Spleen (tissue), 11 donors: ENCODE measurements at regions not wholly inside any gene's neighbourhood (a gene's known extent, or its start where the extent isn't known, plus 50 kb on each side); places are given as distances from the start of the nearest gene placed in this dataset.

ENCODE experiments used
- DNase-seq: peaks from one replicate; pipeline ENCODE4 v3.0.0-alpha.2; 2020
- H3K27ac ChIP-seq, 8 donors: fragments of 200-600 bp; sonication (generic) in 7 of 8; 1 replicate in 4 of 8; 2 replicates in 4 of 8; pipeline versions ENCODE4 v1.5.0 to v1.8.0; 2016 to 2021; ENCODE audit warnings: inconsistent platforms in 4 of 8, mild to moderate bottlenecking in 4 of 8, moderate library complexity in 1 of 8
- H3K27me3 ChIP-seq, 7 donors: fragments of 200-600 bp; sonication (generic) in 6 of 7; replicated peaks in 1 of 7; 1 replicate in 4 of 7; 2 replicates in 3 of 7; pipeline versions ENCODE4 v1.5.0 to v1.8.0; 2016 to 2021; ENCODE audit warnings: inconsistent platforms in 3 of 7, mild to moderate bottlenecking in 1 of 7
- H3K36me3 ChIP-seq, 6 donors: fragments of 200-600 bp; sonication (generic) in 5 of 6; 1 replicate in 4 of 6; 2 replicates in 2 of 6; pipeline versions ENCODE4 v1.5.0 to v1.8.0; 2016 to 2021; ENCODE audit warnings: inconsistent platforms in 2 of 6
- H3K4me1 ChIP-seq, 6 donors: fragments of 200-600 bp; sonication (generic) in 5 of 6; 1 replicate in 3 of 6; 2 replicates in 3 of 6; pipeline versions ENCODE4 v1.5.0 to v1.8.0; 2016 to 2021; ENCODE audit warnings: inconsistent platforms in 3 of 6
- H3K4me3 ChIP-seq, 8 donors: fragments of 200-600 bp; sonication (generic) in 7 of 8; 1 replicate in 4 of 8; 2 replicates in 4 of 8; pipeline versions ENCODE4 v1.5.0 to v1.8.0; 2016 to 2021; ENCODE audit warnings: inconsistent platforms in 4 of 8, mild to moderate bottlenecking in 4 of 8, moderate library complexity in 2 of 8
- H3K9me3 ChIP-seq, 8 donors: fragments of 200-600 bp; sonication (generic) in 7 of 8; 1 replicate in 4 of 8; 2 replicates in 4 of 8; pipeline versions ENCODE4 v1.5.0 to v1.8.0; 2016 to 2021; ENCODE audit warnings: inconsistent platforms in 4 of 8
- CTCF ChIP-seq, 11 experiments: fragments of 200-600 bp in 7 of 11; fragments of 450-650 bp in 4 of 11; sonication (generic) in 4 of 11; IDR thresholded peaks in 8 of 11; conservative IDR thresholded peaks in 3 of 11; 1 replicate in 7 of 11; 2 replicates in 4 of 11; pipeline versions ENCODE4 v1.4.0 to v1.8.0; 2016 to 2021; ENCODE audit warnings: antibody characterized with exemption in 11 of 11, inconsistent platforms in 4 of 11, mild to moderate bottlenecking in 1 of 11
- POLR2A ChIP-seq, 3 donors: fragments of 450-650 bp; IDR thresholded peaks; one replicate each; pipeline ENCODE4 v1.5.1; 2017; ENCODE audit warnings: antibody characterized with exemption in 3 of 3, mild to moderate bottlenecking in 1 of 3
- POLR2AphosphoS5 ChIP-seq, 3 donors: sonication (generic); formaldehyde crosslinking; IDR thresholded peaks; one replicate each; pipeline ENCODE4 v1.5.1; 2017; ENCODE audit warnings: antibody characterized with exemption in 3 of 3
- WGBS, 5 donors: extraction: QIAGEN DNeasy Blood & Tissue Kit in 3 of 5; methylation state at CpG; one replicate each; pipeline versions ENCODE4 v1.1.5 to v1.1.7; 2013 to 2018; 5-methylcytosine and 5-hydroxymethylcytosine counted together
- intact Hi-C: fragments of 100-400 bp; cut with DNase I; formaldehyde crosslinking; loops from one replicate; pipeline ENCODE4 v1.15.0; 2023; ENCODE audit warnings: low total_unique reads
- donor health status: healthy with polysubstance abuse.
- donor health status: DM: no; HTN: no; CAD: no; lungs with moderate emphysema.
- donor health status: DM: no; HTN: no; CAD: no.
- donor health status: Bipolar disorder and iron deficiency.
- donor health status: healthy.
- donor health status: DM: no; HTN: no; CAD: no.
- donor health status: DM: yes; HTN: yes; CAD: no.

GRCh38 chr11:70826541-70827335 is 425.6 kb downstream of the SHANK2 start:
- peaks cover 0 to 69% (median 15%) of the 10 kb centered on the region in 7 donors for H3K27me3 ChIP-seq
- peak overlapping the region in 7 of 8 donors; percentile 15 to 59 (median 21) for H3K4me3 ChIP-seq
- WGBS, 5 donors, result 6 to 19% (median 13%) methylated on average over 27 to 35 of the region's 35 CpGs
- H3K9me3 ChIP-seq, result no peaks in the 10 kb centered on the region
- peak overlapping the region; percentile 6 to 79 (median 60) for H3K27ac ChIP-seq
- DNase-seq, result no peak
- TF ChIP-seq POLR2A (IDR thresholded peaks at IDR 0.05), result no peak
- TF ChIP-seq POLR2AphosphoS5 (IDR thresholded peaks at IDR 0.05), result peak in 1 of 3 donors; percentile 57
- TF ChIP-seq CTCF (IDR thresholded peaks at IDR 0.05 in 8 of 11, conservative IDR thresholded peaks at IDR 0.05 in 3 of 11), result no peak
- H3K4me1 ChIP-seq, result peaks cover 0 to 48% (median 10%) of the 10 kb centered on the region in 6 donors
- no peaks in the 10 kb centered on the region for H3K36me3 ChIP-seq
- intact Hi-C loops, result no loop called here

DNA sequence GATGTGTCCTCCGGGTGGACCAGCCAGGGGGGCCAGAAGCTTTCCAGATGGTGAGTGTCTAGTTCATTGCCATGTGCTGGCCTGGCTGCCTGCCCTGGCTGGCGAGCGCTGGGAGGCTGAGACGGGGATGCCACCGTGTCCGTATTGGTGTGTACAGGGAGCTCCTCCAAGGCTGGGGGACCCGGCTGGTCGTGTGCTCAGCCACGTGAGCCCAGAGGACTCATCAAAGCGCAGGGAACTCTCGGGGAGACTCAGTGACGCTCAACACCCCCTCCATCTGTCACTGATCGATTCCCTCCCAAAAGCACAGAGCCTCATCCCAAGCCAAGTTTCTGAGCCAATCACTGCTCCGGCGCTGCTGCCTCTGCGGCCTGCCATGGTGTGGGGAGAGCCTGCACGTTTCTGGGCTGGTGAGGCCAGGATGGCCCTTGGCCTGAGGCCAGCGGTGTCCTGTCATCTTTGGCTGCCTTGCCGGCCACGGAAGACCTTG is 423.7 kb downstream of the SHANK2 start:
- H3K36me3 ChIP-seq, result no peaks in the 10 kb centered on the region
- intact Hi-C loops, result no loop called here
- H3K4me3 ChIP-seq, result no peak overlapping the region
- no peak overlapping the region for H3K27ac ChIP-seq
- TF ChIP-seq CTCF (IDR thresholded peaks at IDR 0.05 in 8 of 11, conservative IDR thresholded peaks at IDR 0.05 in 3 of 11) (no peak), POLR2A (IDR thresholded peaks at IDR 0.05) (no peak), POLR2AphosphoS5 (IDR thresholded peaks at IDR 0.05) (peak in 2 of 3 donors; percentile 52 to 54)
- H3K27me3 ChIP-seq, result peaks cover 0 to 82% (median 15%) of the 10 kb centered on the region in 7 donors
- DNase-seq, result no peak
- WGBS, 5 donors, result 59 to 77% (median 67%) methylated on average over 7 to 20 of the region's 20 CpGs
- peaks cover 0 to 48% (median 10%) of the 10 kb centered on the region in 6 donors for H3K4me1 ChIP-seq
- no peaks in the 10 kb centered on the region for H3K9me3 ChIP-seq

GRCh38 chr11:70829134-70829885 is 423.1 kb downstream of the SHANK2 start:
- 85 to 92% (median 89%) methylated on average over 15 to 18 of the region's 18 CpGs for WGBS, 5 donors
- intact Hi-C loops, result no loop called here

More at GRCh38 chr11:70829134-70829885, 423.1 kb downstream of the SHANK2 start:
- no peaks in the 10 kb centered on the region for H3K36me3 ChIP-seq
- no peak for DNase-seq
- no peaks in the 10 kb centered on the region for H3K9me3 ChIP-seq
- H3K4me1 ChIP-seq, result peaks cover 0 to 45% (median 7%) of the 10 kb centered on the region in 6 donors
- H3K27me3 ChIP-seq, result peaks cover 0 to 80% (median 15%) of the 10 kb centered on the region in 7 donors
- no peak overlapping the region for H3K27ac ChIP-seq
- H3K4me3 ChIP-seq, result no peak overlapping the region
- TF ChIP-seq POLR2AphosphoS5 (IDR thresholded peaks at IDR 0.05) (no peak), CTCF (IDR thresholded peaks at IDR 0.05 in 8 of 11, conservative IDR thresholded peaks at IDR 0.05 in 3 of 11) (no peak), POLR2A (IDR thresholded peaks at IDR 0.05) (no peak)
